Fibroblast of skin of right quadriceps (primary cell): ENCODE measurements at regions not wholly inside any gene's neighbourhood (a gene's known extent, or its start where the extent isn't known, plus 50 kb on each side); places are given as distances from the start of the nearest gene placed in this dataset.
"Not testable (repeated sequence)": the region's sequence is repeated elsewhere in the genome, so short reads cannot be mapped to it uniquely, and the experiment has no call there.

Experiments used
- DNase-seq: peaks from one replicate; pipeline ENCODE4 v3.0.0-alpha.2; 2013

- DNase-seq = no peak
Measured at GRCh38 chr11:86861810-86862209, 61.5 kb downstream of the PRSS23 start.

GRCh38 chr11:86863476-86863875 lies 63.1 kb downstream of the PRSS23 start:
- no peak for DNase-seq

- no peak for DNase-seq
Measured at GRCh38 chr11:86865436-86865835, 65.1 kb downstream of the PRSS23 start.

- no peak for DNase-seq
Measured at GRCh38 chr11:86869531-86869930, 69.2 kb downstream of the PRSS23 start.

GRCh38 chr11:86869966-86870570 lies 69.7 kb downstream of the PRSS23 start:
- peak; percentile 61 for DNase-seq

- no peak for DNase-seq
Measured at GRCh38 chr11:86873573-86874083, 73.3 kb downstream of the PRSS23 start.

GRCh38 chr11:86874304-86875056 lies 74.1 kb downstream of the PRSS23 start:
- peak; percentile 18 for DNase-seq

- no peak for DNase-seq
Measured at GRCh38 chr11:86876716-86877234, 76.4 kb downstream of the PRSS23 start.

GRCh38 chr11:86877503-86877902 lies 77.2 kb downstream of the PRSS23 start:
- DNase-seq = no peak

GRCh38 chr11:86879241-86879640 lies 76.0 kb downstream of the FZD4 start:
- not testable (repeated sequence) for DNase-seq

GRCh38 chr11:86885311-86885710 lies 69.9 kb downstream of the FZD4 start:
- no peak for DNase-seq

GRCh38 chr11:86888164-86889000 lies 66.8 kb downstream of the FZD4 start:
- peak; percentile 91 for DNase-seq

- no peak for DNase-seq
Measured at GRCh38 chr11:86889001-86889341, 66.2 kb downstream of the FZD4 start.

GRCh38 chr11:86891036-86891435 lies 64.2 kb downstream of the FZD4 start:
- DNase-seq = no peak

GRCh38 chr11:86893235-86893634 lies 62.0 kb downstream of the FZD4 start:
- DNase-seq = no peak
